DND-41 (cell line): ENCODE measurements at regions not wholly inside any gene's neighbourhood (a gene's known extent, or its start where the extent isn't known, plus 50 kb on each side); places are given as distances from the start of the nearest gene placed in this dataset.

ENCODE experiments used
- ATAC-seq: fragments of 200-7000 bp; cut with Tn5 transposase; 3 replicates; pipeline ENCODE4 v1.9.1; 2021; ENCODE audit warnings: low read depth; ENCODE audit not compliant: insufficient read depth
- DNase-seq: peaks from one replicate; pipeline ENCODE4 v3.0.0-alpha.2; 2020
- H2AFZ ChIP-seq: 2 replicates; pipeline ENCODE4 v1.6.0; 2012; ENCODE audit warnings: low read depth, low read length
- H3K27ac ChIP-seq: 2 replicates; pipeline ENCODE4 v1.5.1; 2012; ENCODE audit warnings: low read length, inconsistent platforms
- H3K27me3 ChIP-seq: fragments of 200-600 bp; sonication (generic); 2 replicates; pipeline ENCODE4 v1.6.0; 2012; ENCODE audit warnings: low read length, mild to moderate bottlenecking, inconsistent platforms; ENCODE audit not compliant: insufficient read depth, poor library complexity
- H3K36me3 ChIP-seq: 2 replicates; pipeline ENCODE4 v1.5.1; 2012; ENCODE audit warnings: low read length, inconsistent platforms; ENCODE audit not compliant: insufficient read depth
- H3K4me1 ChIP-seq: 2 replicates; pipeline ENCODE4 v1.5.1; 2012; ENCODE audit warnings: mild to moderate bottlenecking, low read length; ENCODE audit not compliant: insufficient read depth
- H3K4me2 ChIP-seq: 2 replicates; pipeline ENCODE4 v1.6.0; 2012; ENCODE audit warnings: mild to moderate bottlenecking, moderate library complexity, low read length, inconsistent platforms; ENCODE audit not compliant: insufficient read depth
- H3K4me3 ChIP-seq, 2 experiments: fragments of 200-600 bp in 1 of 2; shearing (Covaris generic) in 1 of 2; 2 replicates each; pipeline ENCODE4 v1.5.1; 2012 to 2016; ENCODE audit warnings: inconsistent platforms in 2 of 2, low read length in 2 of 2, mild to moderate bottlenecking in 2 of 2, low read depth in 1 of 2, moderate library complexity in 1 of 2
- H3K79me2 ChIP-seq: 2 replicates; pipeline ENCODE4 v1.6.0; 2012; ENCODE audit warnings: low read length, inconsistent platforms; ENCODE audit not compliant: insufficient read depth
- H3K9ac ChIP-seq: 2 replicates; pipeline ENCODE4 v1.6.0; 2012; ENCODE audit warnings: low read depth, mild to moderate bottlenecking, inconsistent platforms, low read length, moderate library complexity
- H3K9me3 ChIP-seq: 2 replicates; pipeline ENCODE4 v1.5.1; 2012; ENCODE audit warnings: low read length, moderate library complexity, mild to moderate bottlenecking, inconsistent platforms; ENCODE audit not compliant: insufficient read depth, severe bottlenecking
- H4K20me1 ChIP-seq: 2 replicates; pipeline ENCODE4 v1.6.0; 2012; ENCODE audit warnings: low read length; ENCODE audit not compliant: insufficient read depth
- EZH2 ChIP-seq: IDR thresholded peaks from 3 replicates; pipeline ENCODE4 v1.6.1; 2012; ENCODE audit warnings: borderline replicate concordance, low read depth, mild to moderate bottlenecking, moderate library complexity, low read length, inconsistent platforms; ENCODE audit not compliant: severe bottlenecking
- TF ChIP-seq, protein P1 (sequence below): IDR thresholded peaks from 2 replicates; pipeline ENCODE4 v1.5.1; 2012; ENCODE audit warnings: borderline replicate concordance, low read length, moderate library complexity, mild to moderate bottlenecking; ENCODE audit not compliant: poor library complexity, severe bottlenecking; ENCODE audit errors: extremely low read depth

DNA sequence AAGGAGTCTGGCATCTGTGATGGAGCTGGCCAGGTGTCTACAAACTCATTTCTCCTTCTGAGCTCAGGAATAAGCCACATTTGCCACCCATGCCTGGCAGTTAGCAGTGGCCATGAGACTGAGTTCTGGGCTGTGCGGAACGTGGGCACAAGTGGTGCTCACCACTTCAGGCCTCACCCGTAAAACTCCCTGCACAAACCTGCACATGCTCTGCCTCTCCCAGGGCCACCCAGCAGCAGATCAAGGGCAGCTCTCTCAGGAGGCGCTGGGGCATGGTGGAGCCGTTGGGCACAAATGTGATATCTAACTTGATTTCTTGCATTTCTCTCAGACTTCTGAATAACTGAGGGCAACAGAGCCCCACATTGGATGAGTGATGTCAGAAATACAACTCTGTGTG lies 269.5 kb downstream of the HIVEP2 start:
- no peak for ATAC-seq
- H4K20me1 ChIP-seq, result no peaks in the 10 kb centered on the region
- TF ChIP-seq, protein P1, sequence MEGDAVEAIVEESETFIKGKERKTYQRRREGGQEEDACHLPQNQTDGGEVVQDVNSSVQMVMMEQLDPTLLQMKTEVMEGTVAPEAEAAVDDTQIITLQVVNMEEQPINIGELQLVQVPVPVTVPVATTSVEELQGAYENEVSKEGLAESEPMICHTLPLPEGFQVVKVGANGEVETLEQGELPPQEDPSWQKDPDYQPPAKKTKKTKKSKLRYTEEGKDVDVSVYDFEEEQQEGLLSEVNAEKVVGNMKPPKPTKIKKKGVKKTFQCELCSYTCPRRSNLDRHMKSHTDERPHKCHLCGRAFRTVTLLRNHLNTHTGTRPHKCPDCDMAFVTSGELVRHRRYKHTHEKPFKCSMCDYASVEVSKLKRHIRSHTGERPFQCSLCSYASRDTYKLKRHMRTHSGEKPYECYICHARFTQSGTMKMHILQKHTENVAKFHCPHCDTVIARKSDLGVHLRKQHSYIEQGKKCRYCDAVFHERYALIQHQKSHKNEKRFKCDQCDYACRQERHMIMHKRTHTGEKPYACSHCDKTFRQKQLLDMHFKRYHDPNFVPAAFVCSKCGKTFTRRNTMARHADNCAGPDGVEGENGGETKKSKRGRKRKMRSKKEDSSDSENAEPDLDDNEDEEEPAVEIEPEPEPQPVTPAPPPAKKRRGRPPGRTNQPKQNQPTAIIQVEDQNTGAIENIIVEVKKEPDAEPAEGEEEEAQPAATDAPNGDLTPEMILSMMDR, result no peak
- no peak for TF ChIP-seq EZH2
- no peak overlapping the region for H3K4me3 ChIP-seq
- no peaks in the 10 kb centered on the region for H3K4me1 ChIP-seq
- no peak overlapping the region for H2AFZ ChIP-seq
- no peaks in the 10 kb centered on the region for H3K79me2 ChIP-seq
- no peak overlapping the region for H3K9ac ChIP-seq
- H3K4me2 ChIP-seq, result no peak overlapping the region
- H3K36me3 ChIP-seq, result no peaks in the 10 kb centered on the region
- no peak for DNase-seq
- H3K9me3 ChIP-seq, result no peaks in the 10 kb centered on the region
- no peak overlapping the region for H3K27ac ChIP-seq
- H3K27me3 ChIP-seq, result peaks cover 3% of the 10 kb centered on the region

DNA sequence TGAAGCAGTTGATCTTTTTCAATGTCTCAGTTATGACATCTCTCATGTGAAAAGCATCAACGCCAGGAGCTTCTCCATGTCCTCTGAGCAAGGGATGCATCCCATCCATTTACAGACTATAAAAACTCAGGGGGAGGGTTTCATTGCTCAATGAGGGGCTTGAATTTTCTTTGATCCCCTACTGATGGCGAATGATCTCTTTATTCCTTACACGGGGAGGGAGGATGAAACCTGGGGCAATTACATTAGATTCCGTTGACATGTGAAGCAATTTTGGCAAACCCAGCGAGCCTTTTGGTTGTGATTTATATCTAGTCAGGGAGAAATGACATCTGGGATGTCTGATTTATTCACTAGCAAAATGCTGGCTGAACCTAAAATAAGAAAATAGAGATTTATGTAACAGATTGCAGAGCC lies 268.9 kb downstream of the HIVEP2 start:
- H3K36me3 ChIP-seq, result no peaks in the 10 kb centered on the region
- H3K4me2 ChIP-seq, result no peak overlapping the region
- ATAC-seq (no peak), DNase-seq (no peak)
- H3K9me3 ChIP-seq, result no peaks in the 10 kb centered on the region
- H2AFZ ChIP-seq, result no peak overlapping the region
- no peak overlapping the region for H3K27ac ChIP-seq
- H4K20me1 ChIP-seq, result no peaks in the 10 kb centered on the region
- no peaks in the 10 kb centered on the region for H3K79me2 ChIP-seq
- no peaks in the 10 kb centered on the region for H3K4me1 ChIP-seq
- H3K9ac ChIP-seq, result no peak overlapping the region
- H3K4me3 ChIP-seq, result no peak overlapping the region
- TF ChIP-seq EZH2, result no peak
- TF ChIP-seq, protein P1, result no peak
- peaks cover 3% of the 10 kb centered on the region for H3K27me3 ChIP-seq

DNA sequence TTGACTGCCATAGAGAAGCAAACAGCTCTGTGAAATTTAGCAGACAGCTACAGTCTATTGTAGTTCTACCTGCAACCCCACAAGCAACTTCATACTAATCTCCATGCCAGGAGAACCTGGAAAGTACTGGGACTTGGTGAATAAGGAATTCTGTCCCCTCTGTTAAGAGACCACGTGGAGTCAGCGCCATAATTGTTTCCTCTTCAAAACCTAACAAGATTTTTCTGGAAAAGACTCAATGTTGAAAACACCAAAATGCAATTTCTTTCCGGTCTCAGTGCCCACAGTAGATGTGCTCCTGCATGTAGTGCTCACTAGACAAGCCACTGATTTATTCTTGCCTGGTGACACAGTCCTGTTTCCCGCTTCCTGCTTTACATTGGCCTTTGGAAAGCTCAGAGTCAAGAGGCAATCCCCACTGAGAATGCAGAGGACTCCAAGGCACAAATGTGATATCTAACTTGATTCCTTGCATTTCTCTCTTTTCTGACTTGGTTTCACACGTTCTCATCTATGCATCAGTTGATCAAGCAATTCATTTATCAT lies 268.3 kb downstream of the HIVEP2 start:
- H2AFZ ChIP-seq, result no peak overlapping the region
- ATAC-seq, result no peak
- TF ChIP-seq EZH2, result no peak
- TF ChIP-seq, protein P1, result no peak

More for the DNA sequence above, 268.3 kb downstream of the HIVEP2 start:
- Histone ChIP-seq H3K79me2 (no peaks in the 10 kb centered on the region), H3K27me3 (peaks cover 3% of the 10 kb centered on the region), H4K20me1 (no peaks in the 10 kb centered on the region), H3K4me3 (no peak overlapping the region), H3K9me3 (no peaks in the 10 kb centered on the region), H3K36me3 (no peaks in the 10 kb centered on the region), H3K27ac (no peak overlapping the region), H3K9ac (no peak overlapping the region), H3K4me2 (no peak overlapping the region), H3K4me1 (no peaks in the 10 kb centered on the region)
- no peak for DNase-seq
